HEK293 (cell line): ENCODE measurements at regions not wholly inside any gene's neighbourhood (a gene's known extent, or its start where the extent isn't known, plus 50 kb on each side); places are given as distances from the start of the nearest gene placed in this dataset.
"Not testable (repeated sequence)": the region's sequence is repeated elsewhere in the genome, so short reads cannot be mapped to it uniquely, and the experiment has no call there.

Source experiments
- CTCF ChIA-PET: fragments of 350-600 bp; formaldehyde crosslinking; extraction: SDS; loops from one replicate; lab custom pipeline; 2021; ENCODE audit warnings: antibody characterized with exemption; lab: Yijun Ruan, JAX
- POLR2A ChIA-PET: fragments of 300-600 bp; formaldehyde crosslinking; extraction: SDS; loops from one replicate; lab custom pipeline; 2020; ENCODE audit warnings: antibody characterized with exemption, inconsistent platforms; lab: Yijun Ruan, JAX
- H3K27ac ChIP-seq: fragments of 200-500 bp; sonication (Bioruptor generic); 2 replicates; pipeline ENCODE4 v1.5.1; 2014; ENCODE audit warnings: low read depth, low read length, control low read depth, inconsistent platforms; ENCODE audit errors: extremely low read depth
- H3K36me3 ChIP-seq, 2 experiments: fragments of 200-500 bp in 1 of 2; sonication (Bioruptor generic) in 1 of 2; 1 replicate in 1 of 2; 2 replicates in 1 of 2; pipeline ENCODE4 v1.5.1; 2014 to 2017; ENCODE audit warnings: inconsistent platforms in 2 of 2, low read length in 2 of 2; ENCODE audit not compliant: control insufficient read depth in 2 of 2, insufficient read depth in 1 of 2
- H3K4me1 ChIP-seq: fragments of 200-500 bp; sonication (Bioruptor generic); 2 replicates; pipeline ENCODE4 v1.5.1; 2014; ENCODE audit warnings: mild to moderate bottlenecking, low read length, inconsistent platforms; ENCODE audit not compliant: control insufficient read depth, insufficient read depth
- H3K4me3 ChIP-seq: 2 replicates; pipeline ENCODE4 v1.5.1; 2011; ENCODE audit warnings: low read depth, mild to moderate bottlenecking, control low read depth, low read length, moderate library complexity
- H3K9me3 ChIP-seq: fragments of 200-500 bp; sonication (Bioruptor generic); 2 replicates; pipeline ENCODE4 v1.5.1; 2014; ENCODE audit warnings: low read depth, low read length, inconsistent platforms; ENCODE audit not compliant: control insufficient read depth, insufficient read depth
- SCRT2 ChIP-seq: fragments of 450-650 bp; formaldehyde crosslinking; IDR thresholded peaks from 2 replicates; pipeline ENCODE4 v1.5.1; 2016; ENCODE audit warnings: missing biosample characterization, missing genetic modification characterization
- SP7 ChIP-seq: fragments of 450-650 bp; formaldehyde crosslinking; IDR thresholded peaks from 2 replicates; pipeline ENCODE4 v1.5.1; 2016; ENCODE audit warnings: missing biosample characterization, missing genetic modification characterization
- ZBTB48 ChIP-seq: fragments of 450-650 bp; formaldehyde crosslinking; IDR thresholded peaks from 2 replicates; pipeline ENCODE4 v1.5.1; 2016; ENCODE audit warnings: missing biosample characterization, missing genetic modification characterization
- ZNF146 ChIP-seq: fragments of 450-650 bp; formaldehyde crosslinking; IDR thresholded peaks from 2 replicates; pipeline ENCODE4 v1.5.1; 2016; ENCODE audit warnings: missing biosample characterization, missing genetic modification characterization
- ZNF2 ChIP-seq: fragments of 450-650 bp; formaldehyde crosslinking; IDR thresholded peaks from 2 replicates; pipeline ENCODE4 v1.5.1; 2016; ENCODE audit warnings: missing biosample characterization, missing genetic modification characterization
- ZNF341 ChIP-seq: fragments of 450-650 bp; formaldehyde crosslinking; IDR thresholded peaks from 2 replicates; pipeline ENCODE4; 2016; ENCODE audit warnings: low read depth, missing biosample characterization, missing genetic modification characterization
- ZNF518A ChIP-seq: fragments of 450-650 bp; formaldehyde crosslinking; conservative IDR thresholded peaks from 2 replicates; pipeline ENCODE4 v1.5.1; 2016; ENCODE audit warnings: low read depth, missing biosample characterization, missing genetic modification characterization
- ZNF548 ChIP-seq: fragments of 450-650 bp; formaldehyde crosslinking; IDR thresholded peaks from 2 replicates; pipeline ENCODE4 v1.5.1; 2016; ENCODE audit warnings: missing biosample characterization, missing genetic modification characterization
- ZNF776 ChIP-seq: fragments of 450-650 bp; formaldehyde crosslinking; IDR thresholded peaks from 2 replicates; pipeline ENCODE4 v1.5.0; 2017; ENCODE audit warnings: missing biosample characterization, missing genetic modification characterization, borderline replicate concordance
- TF ChIP-seq, protein P1 (sequence below): fragments of 450-650 bp; formaldehyde crosslinking; IDR thresholded peaks from 2 replicates; pipeline ENCODE4 v1.5.1; 2016; ENCODE audit warnings: missing biosample characterization, missing genetic modification characterization
- TF ChIP-seq, protein P2 (sequence below): fragments of 450-650 bp; formaldehyde crosslinking; IDR thresholded peaks from 2 replicates; pipeline ENCODE4 v1.5.1; 2016; ENCODE audit warnings: missing biosample characterization, missing genetic modification characterization
- TF ChIP-seq, protein P3 (sequence below): fragments of 450-650 bp; formaldehyde crosslinking; conservative IDR thresholded peaks from 2 replicates; pipeline ENCODE4 v1.5.1; 2016; ENCODE audit warnings: low read depth, missing biosample characterization, missing genetic modification characterization

DNA sequence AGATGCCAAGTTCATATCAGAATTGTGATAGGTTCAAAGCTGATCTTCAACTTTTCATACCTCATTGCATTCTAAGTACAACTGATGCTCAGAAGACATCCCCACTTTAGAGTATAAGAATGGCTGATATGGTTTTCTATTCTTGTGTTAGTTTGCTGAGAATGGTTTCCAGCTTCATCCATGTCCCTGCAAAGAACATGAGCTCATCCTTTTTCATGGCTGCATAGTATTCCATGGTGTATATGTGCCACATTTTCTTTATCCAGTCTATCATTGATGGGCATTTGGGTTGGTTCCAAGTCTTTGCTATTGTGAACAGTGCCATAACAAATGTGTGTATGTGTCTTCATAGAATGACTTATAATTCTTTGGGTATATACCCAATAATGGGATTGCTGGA is 184.5 kb upstream of the RBM19 start:
- CTCF ChIA-PET, result interaction anchor here (0.6 kb wide), 1 partner anchor 407 kb away, joined by 3 read pairs; no protein-coding TSS in a partner anchor
- H3K9me3 ChIP-seq, H3K36me3 ChIP-seq, H3K4me3 ChIP-seq, H3K27ac ChIP-seq, POLR2A ChIA-PET, H3K4me1 ChIP-seq: not testable (repeated sequence)
- peak; percentile 87 for TF ChIP-seq ZNF146 (tag by site-specific recombination)
- TF ChIP-seq, protein P1, sequence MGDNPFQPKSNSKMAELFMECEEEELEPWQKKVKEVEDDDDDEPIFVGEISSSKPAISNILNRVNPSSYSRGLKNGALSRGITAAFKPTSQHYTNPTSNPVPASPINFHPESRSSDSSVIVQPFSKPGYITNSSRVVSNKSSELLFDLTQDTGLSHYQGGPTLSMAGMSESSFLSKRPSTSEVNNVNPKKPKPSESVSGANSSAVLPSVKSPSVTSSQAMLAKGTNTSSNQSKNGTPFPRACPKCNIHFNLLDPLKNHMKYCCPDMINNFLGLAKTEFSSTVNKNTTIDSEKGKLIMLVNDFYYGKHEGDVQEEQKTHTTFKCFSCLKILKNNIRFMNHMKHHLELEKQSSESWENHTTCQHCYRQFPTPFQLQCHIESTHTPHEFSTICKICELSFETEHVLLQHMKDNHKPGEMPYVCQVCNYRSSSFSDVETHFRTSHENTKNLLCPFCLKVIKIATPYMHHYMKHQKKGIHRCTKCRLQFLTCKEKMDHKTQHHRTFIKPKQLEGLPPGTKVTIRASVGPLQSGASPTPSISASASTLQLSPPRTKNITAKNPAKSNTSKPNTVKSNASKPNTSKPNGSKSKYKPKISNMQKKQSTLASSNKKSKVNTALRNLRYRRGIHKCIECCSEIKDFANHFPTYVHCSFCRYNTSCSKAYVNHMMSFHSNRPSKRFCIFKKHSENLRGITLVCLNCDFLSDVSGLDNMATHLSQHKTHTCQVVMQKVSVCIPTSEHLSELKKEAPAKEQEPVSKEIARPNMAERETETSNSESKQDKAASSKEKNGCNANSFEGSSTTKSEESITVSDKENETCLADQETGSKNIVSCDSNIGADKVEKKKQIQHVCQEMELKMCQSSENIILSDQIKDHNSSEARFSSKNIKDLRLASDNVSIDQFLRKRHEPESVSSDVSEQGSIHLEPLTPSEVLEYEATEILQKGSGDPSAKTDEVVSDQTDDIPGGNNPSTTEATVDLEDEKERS (tag by site-specific recombination), result 0 out of 2 replicates have a peak, but pooled peaks have one; percentile 19

GRCh38 chr12:114141921-114142564 is 175.9 kb upstream of the RBM19 start:
- no peak overlapping the region for H3K4me3 ChIP-seq
- no peaks in the 10 kb centered on the region for H3K36me3 ChIP-seq
- peak; percentile 25; the same call in 1 of the 2 replicates for TF ChIP-seq SCRT2 (tag by site-specific recombination)
- no peak for TF ChIP-seq ZNF548
- H3K4me1 ChIP-seq, result no peaks in the 10 kb centered on the region
- no peak overlapping the region for H3K27ac ChIP-seq
- POLR2A ChIA-PET, result no interaction called here
- CTCF ChIA-PET, result interaction anchor here (0.6 kb wide), 3 partner anchors 329 to 1868 kb away, joined by 3 read pairs; no protein-coding TSS in a partner anchor
- no peaks in the 10 kb centered on the region for H3K9me3 ChIP-seq

DNA sequence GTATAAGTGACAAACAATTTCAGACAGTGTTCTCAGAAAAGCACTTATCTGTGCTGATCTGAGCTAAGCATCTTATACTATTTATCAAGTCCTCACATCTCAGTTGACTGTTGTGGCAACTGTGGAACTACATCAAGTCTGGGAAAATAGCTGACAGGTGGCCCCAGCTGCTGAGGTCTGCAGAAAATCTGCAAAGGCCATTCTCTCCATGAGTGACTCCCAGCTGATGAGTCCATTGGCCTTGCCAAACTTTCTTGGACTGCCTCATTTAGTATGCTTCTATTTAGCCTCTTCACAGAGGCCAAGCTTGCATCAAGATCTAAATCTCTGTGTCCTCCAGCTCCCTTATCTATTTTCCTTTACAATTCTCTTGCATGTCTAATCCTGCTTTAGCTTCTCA is 174.5 kb upstream of the RBM19 start:
- TF ChIP-seq ZNF2 (tag by site-specific recombination) (no peak), SP7 (no peak), ZBTB48 (no peak), ZNF341 (tag by site-specific recombination) (no peak), ZNF776 (tag by site-specific recombination) (no peak), ZNF518A (no peak)
- TF ChIP-seq, protein P2, sequence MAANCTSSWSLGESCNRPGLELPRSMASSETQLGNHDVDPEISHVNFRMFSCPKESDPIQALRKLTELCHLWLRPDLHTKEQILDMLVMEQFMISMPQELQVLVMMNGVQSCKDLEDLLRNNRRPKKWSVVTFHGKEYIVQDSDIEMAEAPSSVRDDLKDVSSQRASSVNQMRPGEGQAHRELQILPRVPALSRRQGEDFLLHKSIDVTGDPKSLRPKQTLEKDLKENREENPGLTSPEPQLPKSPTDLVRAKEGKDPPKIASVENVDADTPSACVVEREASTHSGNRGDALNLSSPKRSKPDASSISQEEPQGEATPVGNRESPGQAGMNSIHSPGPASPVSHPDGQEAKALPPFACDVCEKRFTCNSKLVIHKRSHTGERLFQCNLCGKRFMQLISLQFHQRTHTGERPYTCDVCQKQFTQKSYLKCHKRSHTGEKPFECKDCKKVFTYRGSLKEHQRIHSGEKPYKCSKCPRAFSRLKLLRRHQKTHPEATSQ (tag by site-specific recombination), result no peak
- TF ChIP-seq, protein P1 (tag by site-specific recombination), result no peak
- TF ChIP-seq, protein P3, sequence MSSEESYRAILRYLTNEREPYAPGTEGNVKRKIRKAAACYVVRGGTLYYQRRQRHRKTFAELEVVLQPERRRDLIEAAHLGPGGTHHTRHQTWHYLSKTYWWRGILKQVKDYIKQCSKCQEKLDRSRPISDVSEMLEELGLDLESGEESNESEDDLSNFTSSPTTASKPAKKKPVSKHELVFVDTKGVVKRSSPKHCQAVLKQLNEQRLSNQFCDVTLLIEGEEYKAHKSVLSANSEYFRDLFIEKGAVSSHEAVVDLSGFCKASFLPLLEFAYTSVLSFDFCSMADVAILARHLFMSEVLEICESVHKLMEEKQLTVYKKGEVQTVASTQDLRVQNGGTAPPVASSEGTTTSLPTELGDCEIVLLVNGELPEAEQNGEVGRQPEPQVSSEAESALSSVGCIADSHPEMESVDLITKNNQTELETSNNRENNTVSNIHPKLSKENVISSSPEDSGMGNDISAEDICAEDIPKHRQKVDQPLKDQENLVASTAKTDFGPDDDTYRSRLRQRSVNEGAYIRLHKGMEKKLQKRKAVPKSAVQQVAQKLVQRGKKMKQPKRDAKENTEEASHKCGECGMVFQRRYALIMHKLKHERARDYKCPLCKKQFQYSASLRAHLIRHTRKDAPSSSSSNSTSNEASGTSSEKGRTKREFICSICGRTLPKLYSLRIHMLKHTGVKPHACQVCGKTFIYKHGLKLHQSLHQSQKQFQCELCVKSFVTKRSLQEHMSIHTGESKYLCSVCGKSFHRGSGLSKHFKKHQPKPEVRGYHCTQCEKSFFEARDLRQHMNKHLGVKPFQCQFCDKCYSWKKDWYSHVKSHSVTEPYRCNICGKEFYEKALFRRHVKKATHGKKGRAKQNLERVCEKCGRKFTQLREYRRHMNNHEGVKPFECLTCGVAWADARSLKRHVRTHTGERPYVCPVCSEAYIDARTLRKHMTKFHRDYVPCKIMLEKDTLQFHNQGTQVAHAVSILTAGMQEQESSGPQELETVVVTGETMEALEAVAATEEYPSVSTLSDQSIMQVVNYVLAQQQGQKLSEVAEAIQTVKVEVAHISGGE (tag by site-specific recombination), result no peak
- TF ChIP-seq, all 188 proteins: peak for 0
- Histone ChIP-seq H3K9me3 (no peaks in the 10 kb centered on the region), H3K27ac (no peak overlapping the region), H3K36me3 (no peaks in the 10 kb centered on the region), H3K4me3 (no peak overlapping the region), H3K4me1 (no peaks in the 10 kb centered on the region)
- ChIA-PET POLR2A (no interaction called here), CTCF (interaction anchor here (0.8 to 1.2 kb wide), 2 partner anchors 21 to 26 kb away, joined by 3 read pairs; no protein-coding TSS in a partner anchor)
